Transverse colon (tissue), 4 donors: ENCODE measurements at regions not wholly inside any gene's neighbourhood (a gene's known extent, or its start where the extent isn't known, plus 50 kb on each side); places are given as distances from the start of the nearest gene placed in this dataset.

Source experiments
- DNase-seq: peaks from one replicate; pipeline ENCODE4 v3.0.0-alpha.2; 2019
- H3K27ac ChIP-seq, 4 donors: fragments of 200-600 bp; sonication (generic); 2 replicates each; pipeline ENCODE4 v1.5.1; 2016 to 2018; ENCODE audit warnings: inconsistent platforms in 4 of 4
- H3K27me3 ChIP-seq: fragments of 200-600 bp; sonication (generic); 2 replicates; pipeline ENCODE4 v1.5.1; 2017; ENCODE audit warnings: inconsistent platforms
- H3K36me3 ChIP-seq, 4 donors: fragments of 200-600 bp; sonication (generic); 2 replicates each; pipeline ENCODE4 v1.5.1; 2017 to 2019; ENCODE audit warnings: inconsistent platforms in 4 of 4
- H3K4me1 ChIP-seq, 4 donors: fragments of 200-600 bp; sonication (generic); 2 replicates each; pipeline ENCODE4 v1.5.1; 2017 to 2020; ENCODE audit warnings: inconsistent platforms in 4 of 4
- H3K4me3 ChIP-seq, 4 donors: fragments of 200-600 bp; sonication (generic); 1 replicate in 1 of 4; 2 replicates in 3 of 4; pipeline versions ENCODE4 v1.5.1 to v1.6.1; 2017 to 2019; ENCODE audit warnings: inconsistent platforms in 4 of 4
- H3K9me3 ChIP-seq, 2 donors: fragments of 200-600 bp; sonication (generic); 2 replicates each; pipeline ENCODE4 v1.5.1; 2017 to 2019; ENCODE audit warnings: inconsistent platforms in 2 of 2
- CTCF ChIP-seq, 5 experiments: fragments of 200-600 bp in 3 of 5; fragments of 450-650 bp in 2 of 5; sonication (generic) in 3 of 5; IDR thresholded peaks; 1 replicate in 2 of 5; 2 replicates in 3 of 5; pipeline ENCODE4 v1.5.1; 2016 to 2017; ENCODE audit warnings: antibody characterized with exemption in 5 of 5, inconsistent platforms in 3 of 5, mild to moderate bottlenecking in 2 of 5, moderate library complexity in 1 of 5
- EP300 ChIP-seq: sonication (generic); formaldehyde crosslinking; IDR thresholded peaks from one replicate; pipeline ENCODE4 v1.6.1; 2017; ENCODE audit warnings: antibody characterized with exemption, low read depth
- POLR2A ChIP-seq: fragments of 450-650 bp; IDR thresholded peaks from one replicate; pipeline ENCODE4 v1.6.1; 2016; ENCODE audit warnings: antibody characterized with exemption, mild to moderate bottlenecking, moderate library complexity
- POLR2AphosphoS5 ChIP-seq, 3 donors: sonication (generic); formaldehyde crosslinking; IDR thresholded peaks; one replicate each; pipeline ENCODE4 v1.6.1; 2016; ENCODE audit warnings: antibody characterized with exemption in 3 of 3
- WGBS, 2 donors: methylation state at CpG; one replicate each; pipeline ENCODE4 v1.1.5; 2018; ENCODE audit warnings: low coverage in 1 of 2; 5-methylcytosine and 5-hydroxymethylcytosine counted together
- in situ Hi-C, 4 donors: fragments of 200-750 bp; cut with MboI; loops; one replicate each; pipeline versions ENCODE4 v1.15.0 to v1.15.1; 2017; ENCODE audit warnings: low sequenced_read_pairs in 3 of 4, low pct_ligation_motif_present in 1 of 4, low pct_unique_long_range_greater_than_20kb in 1 of 4
- intact Hi-C: fragments of 100-400 bp; cut with DNase I; formaldehyde crosslinking; loops from one replicate; pipeline ENCODE4 v1.15.1; 2023; ENCODE audit warnings: low total_unique reads

GRCh38 chr2:182628916-182629315, 87.1 kb upstream of the DNAJC10 start:
- Histone ChIP-seq H3K4me3 (no peak overlapping the region), H3K9me3 (no peaks in the 10 kb centered on the region), H3K27me3 (no peaks in the 10 kb centered on the region), H3K36me3 (no peaks in the 10 kb centered on the region), H3K27ac (no peak overlapping the region), H3K4me1 (no peaks in the 10 kb centered on the region)
- intact Hi-C loops, result no loop called here
- DNase-seq, result no peak
- TF ChIP-seq CTCF (IDR thresholded peaks at IDR 0.05), result no peak
- TF ChIP-seq POLR2A, result no peak
- no peak for TF ChIP-seq POLR2AphosphoS5 (IDR thresholded peaks at IDR 0.05)
- no peak for TF ChIP-seq EP300
- in situ Hi-C loops, result no loop called here
- 87 to 100% methylated on average over 1 to 3 of the region's 3 CpGs for WGBS, 2 donors

- Histone ChIP-seq H3K4me3 (no peak overlapping the region), H3K27ac (no peak overlapping the region), H3K4me1 (no peaks in the 10 kb centered on the region), H3K9me3 (no peaks in the 10 kb centered on the region), H3K36me3 (no peaks in the 10 kb centered on the region), H3K27me3 (no peaks in the 10 kb centered on the region)
- intact Hi-C loops (no loop called here), in situ Hi-C loops (no loop called here)
- 75 to 83% methylated on average over 1 of the region's 1 CpG for WGBS, 2 donors
- DNase-seq, result no peak
- TF ChIP-seq CTCF (IDR thresholded peaks at IDR 0.05) (no peak), POLR2AphosphoS5 (IDR thresholded peaks at IDR 0.05) (no peak), POLR2A (no peak), EP300 (no peak)
Observed at GRCh38 chr2:182630207-182630606, 85.8 kb upstream of the DNAJC10 start.

GRCh38 chr2:182631299-182631698, 84.8 kb upstream of the DNAJC10 start:
- no peaks in the 10 kb centered on the region for H3K36me3 ChIP-seq
- intact Hi-C loops, result no loop called here
- in situ Hi-C loops, result no loop called here
- DNase-seq, result no peak
- no peak overlapping the region for H3K27ac ChIP-seq
- H3K4me3 ChIP-seq, result no peak overlapping the region
- H3K9me3 ChIP-seq, result no peaks in the 10 kb centered on the region
- TF ChIP-seq EP300, result no peak
- H3K4me1 ChIP-seq, result no peaks in the 10 kb centered on the region
- 77 to 89% methylated on average over 3 of the region's 3 CpGs for WGBS, 2 donors
- no peaks in the 10 kb centered on the region for H3K27me3 ChIP-seq

- WGBS, 2 donors, result 82 to 85% methylated on average over 3 of the region's 3 CpGs
- in situ Hi-C loops, result no loop called here
Observed at GRCh38 chr2:182634386-182634785, 81.7 kb upstream of the DNAJC10 start.

More at GRCh38 chr2:182634386-182634785, 81.7 kb upstream of the DNAJC10 start:
- Histone ChIP-seq H3K4me3 (no peak overlapping the region), H3K27ac (no peak overlapping the region), H3K9me3 (no peaks in the 10 kb centered on the region), H3K27me3 (no peaks in the 10 kb centered on the region), H3K36me3 (no peaks in the 10 kb centered on the region), H3K4me1 (no peaks in the 10 kb centered on the region)
- intact Hi-C loops, result no loop called here
- no peak for DNase-seq
- TF ChIP-seq EP300 (no peak), CTCF (IDR thresholded peaks at IDR 0.05) (no peak), POLR2AphosphoS5 (IDR thresholded peaks at IDR 0.05) (no peak), POLR2A (no peak)
